PC-9 (cell line): ENCODE measurements at regions not wholly inside any gene's neighbourhood (a gene's known extent, or its start where the extent isn't known, plus 50 kb on each side); places are given as distances from the start of the nearest gene placed in this dataset.
"Not testable (repeated sequence)": the region's sequence is repeated elsewhere in the genome, so short reads cannot be mapped to it uniquely, and the experiment has no call there.

ENCODE experiments used
- BruUV-seq: library from RNA; stranded (reverse); fragments of 400-500 nt; replicated peaks from 2 replicates; lab custom pipeline; 2021; lab: Mats Ljungman, UMichigan
- CTCF ChIA-PET: fragments of 300-600 bp; sonication (Branson Sonifier 250); formaldehyde crosslinking; loops from one replicate; lab custom pipeline; 2022; ENCODE audit warnings: antibody characterized with exemption; lab: Charles Lee
- POLR2A ChIA-PET: fragments of 300-600 bp; sonication (Branson Sonifier 250); formaldehyde crosslinking; loops from one replicate; lab custom pipeline; 2022; ENCODE audit warnings: antibody characterized with exemption; ENCODE audit not compliant: unreplicated experiment; lab: Charles Lee
- DNase-seq, 2 experiments: peaks; one replicate each; pipeline versions ENCODE4 v3.0.0 to v3.0.0-alpha.2; 2015 to 2022; ENCODE audit warnings: mixed read lengths in 1 of 2
- H2AFZ ChIP-seq: fragments of 200-600 bp; sonication (generic); 2 replicates; pipeline ENCODE4 v1.8.1; 2017; ENCODE audit warnings: antibody characterized with exemption
- H3F3A ChIP-seq: fragments of 200-600 bp; sonication (generic); 2 replicates; pipeline ENCODE4 v1.8.1; 2017; ENCODE audit warnings: antibody characterized with exemption, mild to moderate bottlenecking, low read depth; ENCODE audit not compliant: insufficient read depth
- H3K27ac ChIP-seq: fragments of 200-600 bp; sonication (generic); 2 replicates; pipeline ENCODE4 v1.6.1; 2016; ENCODE audit warnings: mixed run types
- H3K27me3 ChIP-seq: fragments of 200-600 bp; sonication (generic); 2 replicates; pipeline ENCODE4 v1.6.1; 2016; ENCODE audit warnings: low read depth, mixed run types; ENCODE audit not compliant: insufficient read depth
- H3K36me3 ChIP-seq: fragments of 200-600 bp; sonication (generic); 2 replicates; pipeline ENCODE4 v1.6.1; 2016; ENCODE audit warnings: low read depth, mixed run types
- H3K4me1 ChIP-seq: fragments of 200-600 bp; sonication (generic); replicated peaks from 2 replicates; pipeline ENCODE4 v1.6.1; 2016; ENCODE audit warnings: mixed run types; ENCODE audit not compliant: insufficient read depth
- H3K4me2 ChIP-seq: fragments of 200-600 bp; sonication (generic); 2 replicates; pipeline ENCODE4 v1.6.1; 2017; ENCODE audit warnings: mixed run types
- H3K4me3 ChIP-seq: fragments of 200-600 bp; sonication (generic); 2 replicates; pipeline ENCODE4 v1.6.1; 2016; ENCODE audit warnings: mixed run types
- H3K79me2 ChIP-seq: fragments of 200-600 bp; sonication (generic); 2 replicates; pipeline ENCODE4 v1.6.1; 2017; ENCODE audit warnings: low read depth, mixed run types
- H3K9me2 ChIP-seq: fragments of 200-600 bp; sonication (generic); 2 replicates; pipeline ENCODE4 v1.8.1; 2017; ENCODE audit warnings: mild to moderate bottlenecking; ENCODE audit not compliant: insufficient read depth
- H3K9me3 ChIP-seq: fragments of 200-600 bp; sonication (generic); 2 replicates; pipeline ENCODE4 v1.8.1; 2016; ENCODE audit warnings: low read depth; ENCODE audit not compliant: insufficient read depth
- H4K20me1 ChIP-seq: fragments of 200-600 bp; sonication (generic); 2 replicates; pipeline ENCODE4 v1.8.1; 2017; ENCODE audit not compliant: insufficient read depth
- EZH2 ChIP-seq: fragments of 200-600 bp; sonication (generic); IDR thresholded peaks from 2 replicates; pipeline ENCODE4 v1.8.0; 2017; ENCODE audit warnings: antibody characterized with exemption, low read depth
- intact Hi-C: fragments of 100-400 bp; cut with micrococcal nuclease; formaldehyde crosslinking; loops from one replicate; pipeline ENCODE4 v1.10.0; 2022; ENCODE audit not compliant: unreplicated experiment
- TF ChIP-seq, protein P1 (sequence below): fragments of 200-600 bp; sonication (generic); conservative IDR thresholded peaks from 2 replicates; pipeline ENCODE4 v1.6.1; 2017; ENCODE audit warnings: mixed run types, antibody characterized with exemption, mild to moderate bottlenecking, moderate library complexity

DNA sequence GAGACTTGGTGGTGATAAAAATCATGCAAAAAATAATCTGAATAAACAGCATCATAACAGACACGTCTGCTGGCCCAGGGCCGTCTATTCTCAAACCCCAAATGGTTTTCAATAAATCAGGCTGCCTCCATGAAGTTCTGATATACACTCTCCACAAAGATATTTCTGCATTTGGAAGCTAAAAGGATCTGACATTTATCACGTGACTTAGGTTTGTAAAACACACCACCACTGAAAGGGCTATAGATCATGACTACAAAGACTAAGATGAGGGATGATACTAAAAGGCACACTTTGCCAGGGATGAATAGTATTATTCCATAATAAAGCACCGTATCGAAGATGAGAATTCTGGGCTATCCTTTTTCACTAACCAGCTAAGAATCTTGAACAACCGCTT, 67.6 kb upstream of the ADAMTS18 start:
- no peaks in the 10 kb centered on the region for H3K4me1 ChIP-seq
- no TSS peak for BruUV-seq
- H3K27ac ChIP-seq, result no peak overlapping the region
- H3K36me3 ChIP-seq, result no peaks in the 10 kb centered on the region
- no peak for DNase-seq
- no peaks in the 10 kb centered on the region for H3K9me3 ChIP-seq
- no peak overlapping the region for H3K4me3 ChIP-seq
- POLR2A ChIA-PET, result no interaction called here
- no peak overlapping the region for H3K4me2 ChIP-seq
- CTCF ChIA-PET, result no interaction called here
- no peaks in the 10 kb centered on the region for H3F3A ChIP-seq
- intact Hi-C loops, result no loop called here
- TF ChIP-seq, protein P1, sequence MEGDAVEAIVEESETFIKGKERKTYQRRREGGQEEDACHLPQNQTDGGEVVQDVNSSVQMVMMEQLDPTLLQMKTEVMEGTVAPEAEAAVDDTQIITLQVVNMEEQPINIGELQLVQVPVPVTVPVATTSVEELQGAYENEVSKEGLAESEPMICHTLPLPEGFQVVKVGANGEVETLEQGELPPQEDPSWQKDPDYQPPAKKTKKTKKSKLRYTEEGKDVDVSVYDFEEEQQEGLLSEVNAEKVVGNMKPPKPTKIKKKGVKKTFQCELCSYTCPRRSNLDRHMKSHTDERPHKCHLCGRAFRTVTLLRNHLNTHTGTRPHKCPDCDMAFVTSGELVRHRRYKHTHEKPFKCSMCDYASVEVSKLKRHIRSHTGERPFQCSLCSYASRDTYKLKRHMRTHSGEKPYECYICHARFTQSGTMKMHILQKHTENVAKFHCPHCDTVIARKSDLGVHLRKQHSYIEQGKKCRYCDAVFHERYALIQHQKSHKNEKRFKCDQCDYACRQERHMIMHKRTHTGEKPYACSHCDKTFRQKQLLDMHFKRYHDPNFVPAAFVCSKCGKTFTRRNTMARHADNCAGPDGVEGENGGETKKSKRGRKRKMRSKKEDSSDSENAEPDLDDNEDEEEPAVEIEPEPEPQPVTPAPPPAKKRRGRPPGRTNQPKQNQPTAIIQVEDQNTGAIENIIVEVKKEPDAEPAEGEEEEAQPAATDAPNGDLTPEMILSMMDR, result no peak
- TF ChIP-seq EZH2, result no peak
- no peak overlapping the region for H2AFZ ChIP-seq
- H4K20me1 ChIP-seq, result no peaks in the 10 kb centered on the region
- no peaks in the 10 kb centered on the region for H3K9me2 ChIP-seq
- H3K27me3 ChIP-seq, result peaks cover 71% of the 10 kb centered on the region
- H3K79me2 ChIP-seq, result no peaks in the 10 kb centered on the region

DNA sequence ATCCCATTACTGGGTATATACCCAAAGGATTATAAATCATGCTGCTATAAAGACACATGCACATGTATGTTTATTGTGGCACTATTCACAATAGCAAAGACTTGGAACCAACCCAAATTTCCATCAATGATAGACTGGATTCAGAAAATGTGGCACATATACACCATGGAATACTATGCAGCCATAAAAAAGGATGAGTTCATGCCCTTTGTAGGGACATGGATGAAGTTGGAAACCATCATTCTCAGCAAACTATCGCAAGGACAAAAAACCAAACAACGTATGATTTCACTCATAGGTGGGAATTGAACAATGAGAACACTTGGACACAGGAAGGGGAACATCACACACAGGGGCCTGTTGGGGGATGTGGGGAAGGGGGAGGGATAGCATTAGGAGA, 71.7 kb upstream of the ADAMTS18 start:
- H4K20me1 ChIP-seq, H2AFZ ChIP-seq, H3K4me2 ChIP-seq, H3K4me3 ChIP-seq, H3K27ac ChIP-seq, H3K4me1 ChIP-seq, BruUV-seq, H3F3A ChIP-seq, H3K79me2 ChIP-seq, POLR2A ChIA-PET, H3K9me2 ChIP-seq, H3K36me3 ChIP-seq, DNase-seq, H3K9me3 ChIP-seq, intact Hi-C loops, CTCF ChIA-PET: not testable (repeated sequence)
- H3K27me3 ChIP-seq, result peaks cover 57% of the 10 kb centered on the region

DNA sequence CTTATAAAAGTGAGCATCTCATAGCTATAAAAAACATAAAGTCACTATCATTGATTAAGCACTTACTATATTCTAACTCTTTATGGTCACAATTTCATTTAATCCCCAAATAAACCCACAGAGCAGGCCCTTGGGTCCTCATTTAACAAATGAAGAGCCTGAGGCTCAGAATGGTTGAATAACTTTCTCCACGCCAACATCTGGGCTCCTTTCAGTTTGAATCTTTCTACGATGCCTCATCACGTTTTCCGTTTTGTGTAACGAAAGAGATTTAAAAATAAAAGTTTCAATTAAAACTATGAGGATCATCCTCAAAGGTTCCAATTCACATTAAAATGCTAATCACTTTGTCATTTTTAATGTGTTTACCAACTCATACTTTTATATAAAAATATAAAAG, 74.2 kb upstream of the ADAMTS18 start:
- Histone ChIP-seq H4K20me1 (peaks cover 4% of the 10 kb centered on the region; the same call in 1 of the 2 replicates), H3K27ac (no peak overlapping the region), H3K4me3 (no peak overlapping the region), H3K9me3 (no peaks in the 10 kb centered on the region), H3K36me3 (no peaks in the 10 kb centered on the region), H3F3A (no peaks in the 10 kb centered on the region), H3K4me2 (no peak overlapping the region), H3K79me2 (no peaks in the 10 kb centered on the region), H2AFZ (no peak overlapping the region), H3K27me3 (peaks cover 57% of the 10 kb centered on the region; the same call in 1 of the 2 replicates), H3K9me2 (peaks cover 7% of the 10 kb centered on the region; the same call in 1 of the 2 replicates), H3K4me1 (no peaks in the 10 kb centered on the region)
- intact Hi-C loops, result no loop called here
- TF ChIP-seq EZH2, result no peak
- TF ChIP-seq, protein P1, result no peak
- no TSS peak for BruUV-seq
- ChIA-PET CTCF (no interaction called here), POLR2A (no interaction called here)
- DNase-seq, result no peak

DNA sequence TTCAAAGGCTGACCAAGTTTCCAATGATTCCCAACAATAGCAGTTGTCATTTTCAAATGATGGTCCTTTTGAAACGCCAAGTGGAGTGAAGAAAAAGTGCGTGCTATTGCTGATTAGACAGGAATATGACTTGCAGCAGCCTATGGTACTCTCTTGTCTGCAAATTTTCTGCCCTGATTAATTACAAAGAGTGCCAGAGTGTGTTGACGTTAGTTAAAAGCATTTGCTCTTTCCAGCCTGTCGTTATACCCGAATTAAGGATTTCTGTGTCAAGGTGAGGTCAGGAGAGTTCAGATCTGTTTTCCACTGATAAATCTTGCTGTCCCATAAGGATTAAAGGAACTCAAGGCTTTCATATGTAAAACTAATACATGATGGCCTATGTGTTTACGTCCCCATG, 75.0 kb upstream of the ADAMTS18 start:
- ChIA-PET CTCF (no interaction called here), POLR2A (no interaction called here)
- no TSS peak for BruUV-seq

More for the DNA sequence above, 75.0 kb upstream of the ADAMTS18 start:
- intact Hi-C loops, result no loop called here
- Histone ChIP-seq H3K9me3 (no peaks in the 10 kb centered on the region), H3K4me2 (no peak overlapping the region), H3K36me3 (no peaks in the 10 kb centered on the region), H2AFZ (no peak overlapping the region), H3K27ac (no peak overlapping the region), H3K4me3 (no peak overlapping the region), H3K27me3 (peaks cover 56% of the 10 kb centered on the region; the same call in 1 of the 2 replicates), H3K79me2 (no peaks in the 10 kb centered on the region), H3K9me2 (peaks cover 7% of the 10 kb centered on the region; the same call in 1 of the 2 replicates), H4K20me1 (peaks cover 4% of the 10 kb centered on the region; the same call in 1 of the 2 replicates), H3K4me1 (no peaks in the 10 kb centered on the region), H3F3A (no peaks in the 10 kb centered on the region)
- no peak for TF ChIP-seq EZH2
- TF ChIP-seq, protein P1, result no peak
- no peak for DNase-seq
